GM12865 (cell line): ENCODE measurements at regions not wholly inside any gene's neighbourhood (a gene's known extent, or its start where the extent isn't known, plus 50 kb on each side); places are given as distances from the start of the nearest gene placed in this dataset.

Experiments
- DNase-seq: peaks from one replicate; pipeline ENCODE4 v3.0.0; 2010; ENCODE audit warnings: low read depth
- H3K4me3 ChIP-seq: 2 replicates; pipeline ENCODE4 v1.5.1; 2011; ENCODE audit warnings: mild to moderate bottlenecking, low read depth, low read length, control low read depth
- TF ChIP-seq, protein P1 (sequence below): IDR thresholded peaks from 2 replicates; pipeline ENCODE4 v1.5.1; 2011; ENCODE audit warnings: low read length, control low read depth, low read depth, inconsistent platforms; ENCODE audit not compliant: insufficient read depth; ENCODE audit errors: missing control alignments

DNA sequence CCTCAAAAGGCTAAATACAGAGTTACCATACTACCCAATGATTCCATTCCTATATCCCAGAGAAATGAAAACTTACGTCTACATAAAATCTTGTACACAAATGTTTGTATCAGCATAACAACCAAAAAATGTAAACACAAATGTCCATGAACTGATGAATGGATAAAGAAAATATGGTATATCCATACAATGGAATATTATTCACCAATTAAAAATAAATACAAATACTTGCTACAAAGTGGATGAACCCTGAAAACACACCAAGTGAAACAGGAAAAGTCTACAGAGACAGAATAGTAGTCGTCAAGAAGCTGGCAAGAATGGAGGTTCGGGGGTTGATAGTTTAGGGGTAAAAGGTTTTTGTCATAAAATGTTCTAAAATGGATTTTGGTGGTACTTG lies 54.0 kb upstream of the ANKRD28 start:
- no peak overlapping the region for H3K4me3 ChIP-seq
- TF ChIP-seq, protein P1, sequence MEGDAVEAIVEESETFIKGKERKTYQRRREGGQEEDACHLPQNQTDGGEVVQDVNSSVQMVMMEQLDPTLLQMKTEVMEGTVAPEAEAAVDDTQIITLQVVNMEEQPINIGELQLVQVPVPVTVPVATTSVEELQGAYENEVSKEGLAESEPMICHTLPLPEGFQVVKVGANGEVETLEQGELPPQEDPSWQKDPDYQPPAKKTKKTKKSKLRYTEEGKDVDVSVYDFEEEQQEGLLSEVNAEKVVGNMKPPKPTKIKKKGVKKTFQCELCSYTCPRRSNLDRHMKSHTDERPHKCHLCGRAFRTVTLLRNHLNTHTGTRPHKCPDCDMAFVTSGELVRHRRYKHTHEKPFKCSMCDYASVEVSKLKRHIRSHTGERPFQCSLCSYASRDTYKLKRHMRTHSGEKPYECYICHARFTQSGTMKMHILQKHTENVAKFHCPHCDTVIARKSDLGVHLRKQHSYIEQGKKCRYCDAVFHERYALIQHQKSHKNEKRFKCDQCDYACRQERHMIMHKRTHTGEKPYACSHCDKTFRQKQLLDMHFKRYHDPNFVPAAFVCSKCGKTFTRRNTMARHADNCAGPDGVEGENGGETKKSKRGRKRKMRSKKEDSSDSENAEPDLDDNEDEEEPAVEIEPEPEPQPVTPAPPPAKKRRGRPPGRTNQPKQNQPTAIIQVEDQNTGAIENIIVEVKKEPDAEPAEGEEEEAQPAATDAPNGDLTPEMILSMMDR: no peak
- DNase-seq: no peak

DNA sequence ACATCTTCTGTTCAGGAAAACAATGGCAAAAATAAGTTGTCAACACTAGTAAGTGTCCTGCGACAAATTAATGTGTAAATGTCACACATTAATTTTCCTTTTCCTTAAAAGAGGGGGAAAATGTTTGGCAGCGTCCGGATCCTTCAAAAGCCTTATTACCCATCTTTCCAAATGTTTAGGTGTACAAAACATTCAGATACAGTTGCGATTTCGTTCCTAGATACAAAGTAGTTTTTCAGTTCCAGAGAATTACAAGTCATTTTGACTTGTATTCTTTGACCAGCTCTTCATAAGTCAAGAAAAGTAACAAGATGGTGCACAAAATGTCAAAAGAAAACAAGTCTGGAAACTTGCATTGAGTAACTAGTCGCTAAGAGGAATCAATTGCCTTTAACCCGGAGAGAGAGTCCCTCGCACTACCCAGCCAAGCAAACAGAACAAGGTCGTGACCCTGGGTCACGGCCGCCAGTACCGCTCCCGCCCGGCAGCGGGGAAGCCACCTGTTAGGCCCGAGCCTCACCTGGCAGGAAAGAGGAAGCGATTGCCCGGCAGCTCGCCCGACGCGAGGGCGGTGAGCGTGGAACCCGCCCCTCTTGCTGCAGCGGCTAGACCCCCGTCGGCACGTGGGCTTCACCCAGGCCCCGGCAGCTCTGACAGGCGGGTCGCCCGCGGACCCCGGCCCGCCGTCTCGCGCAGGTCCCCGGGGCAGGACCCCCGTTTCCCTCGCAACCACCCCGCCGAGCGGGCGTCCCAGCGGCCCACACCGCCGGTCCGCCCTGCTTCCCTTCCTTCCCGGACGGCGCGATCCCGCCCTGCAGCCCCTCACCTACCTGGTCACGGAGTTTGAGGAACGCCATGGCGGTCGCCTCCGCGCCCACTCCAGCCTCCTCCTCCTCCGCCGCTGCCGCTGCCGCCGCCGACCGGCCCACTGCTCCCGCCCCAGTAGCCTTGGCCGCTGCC lies 61.0 kb upstream of the ANKRD28 start:
- TF ChIP-seq, protein P1: no peak
- DNase-seq: peak; percentile 89
- peak overlapping the region; percentile 68 for H3K4me3 ChIP-seq

DNA sequence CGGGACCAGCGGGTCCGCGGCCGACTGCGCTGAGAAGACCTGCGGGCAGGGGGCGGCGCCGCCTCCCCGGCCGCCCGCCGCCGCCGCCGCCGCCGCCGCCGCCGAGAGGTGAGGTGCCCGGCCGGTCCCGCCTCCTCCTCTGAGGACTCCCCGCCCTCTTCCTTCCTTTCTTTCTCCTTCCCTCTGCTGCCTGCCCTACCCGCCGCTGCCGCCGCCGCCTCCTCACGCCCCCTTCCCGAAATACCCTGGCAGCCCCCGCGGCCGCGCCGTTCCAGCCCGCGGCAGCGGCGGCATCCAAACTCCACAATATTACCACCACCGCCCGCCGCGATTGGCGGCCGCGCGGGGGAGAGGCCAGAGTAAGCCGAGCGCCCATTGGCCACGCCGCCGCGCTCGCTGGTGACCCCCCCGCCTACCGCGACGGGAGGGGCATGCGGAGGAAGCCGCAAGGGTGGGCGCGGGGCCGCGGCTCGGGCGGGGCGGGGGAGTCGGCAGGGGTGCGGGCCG lies 61.8 kb upstream of the ANKRD28 start:
- peak overlapping the region; percentile 68 for H3K4me3 ChIP-seq
- TF ChIP-seq, protein P1: no peak
- peak; percentile 89 for DNase-seq

DNA sequence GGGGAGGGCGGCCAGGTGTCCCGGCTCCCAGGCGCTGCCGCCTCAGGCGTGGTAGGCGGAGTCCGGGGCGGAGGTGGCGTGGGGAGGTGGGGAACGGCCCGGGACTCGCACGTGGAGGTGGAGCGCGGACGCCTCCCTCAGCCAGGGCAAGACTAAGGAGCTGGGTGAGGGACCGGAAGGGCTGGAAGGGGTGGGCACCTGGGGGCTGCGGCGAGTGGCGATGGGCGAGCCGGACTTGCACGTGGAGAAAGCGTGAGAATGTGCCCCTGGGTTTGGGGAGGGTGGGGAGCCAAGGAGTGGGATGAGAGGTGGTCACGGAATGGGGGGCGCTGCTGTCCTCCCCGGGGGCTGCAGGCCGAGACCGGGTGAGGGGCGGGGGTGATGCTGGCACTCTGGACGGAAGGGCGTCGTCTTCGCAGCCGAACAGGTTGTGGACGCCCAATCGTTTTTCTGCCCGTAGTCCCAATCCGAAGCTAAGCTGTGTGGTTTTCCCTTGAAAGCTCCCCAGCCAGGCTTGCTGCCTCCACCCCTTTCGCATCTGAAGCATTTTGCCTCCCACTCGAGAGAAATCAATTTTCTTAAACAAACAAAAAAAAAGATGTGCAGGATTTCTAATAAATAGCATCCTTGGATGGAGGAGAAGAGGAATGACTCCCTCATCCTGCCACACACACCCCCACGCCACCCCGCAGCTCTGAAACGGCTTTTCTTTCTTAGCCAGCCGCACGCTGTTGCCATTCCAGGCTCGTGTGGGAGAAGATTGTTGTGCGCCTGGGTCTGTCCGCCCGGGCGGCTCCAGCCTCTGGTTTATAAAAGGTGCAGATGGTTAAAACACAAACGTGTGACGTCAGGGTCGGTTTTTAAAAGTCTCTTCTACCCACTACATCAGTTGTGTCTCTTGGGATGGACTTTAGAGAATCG lies 62.5 kb upstream of the ANKRD28 start:
- peak; percentile 50 for DNase-seq
- peak overlapping the region; percentile 68 for H3K4me3 ChIP-seq
- TF ChIP-seq, protein P1: no peak

DNA sequence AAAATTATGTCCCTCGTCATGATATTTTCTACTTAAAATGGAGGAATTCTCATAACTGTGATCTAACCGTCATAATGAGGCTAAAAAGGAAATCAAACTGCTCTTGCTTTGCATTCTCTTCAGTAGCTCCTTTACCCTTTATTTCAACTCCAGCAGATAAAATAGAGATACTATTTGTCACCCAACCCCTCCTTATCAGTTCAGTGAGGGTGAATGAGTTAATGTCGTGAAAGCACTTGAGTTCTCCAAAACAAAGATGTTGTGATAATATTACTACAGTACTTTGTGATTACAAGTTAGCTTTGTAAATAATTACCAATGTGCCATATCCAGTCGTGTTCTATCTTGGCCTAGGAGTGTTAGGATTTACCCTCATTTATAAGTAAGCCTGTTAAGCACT lies 63.4 kb upstream of the ANKRD28 start:
- no peak for DNase-seq
- no peak overlapping the region for H3K4me3 ChIP-seq
- TF ChIP-seq, protein P1: no peak

DNA sequence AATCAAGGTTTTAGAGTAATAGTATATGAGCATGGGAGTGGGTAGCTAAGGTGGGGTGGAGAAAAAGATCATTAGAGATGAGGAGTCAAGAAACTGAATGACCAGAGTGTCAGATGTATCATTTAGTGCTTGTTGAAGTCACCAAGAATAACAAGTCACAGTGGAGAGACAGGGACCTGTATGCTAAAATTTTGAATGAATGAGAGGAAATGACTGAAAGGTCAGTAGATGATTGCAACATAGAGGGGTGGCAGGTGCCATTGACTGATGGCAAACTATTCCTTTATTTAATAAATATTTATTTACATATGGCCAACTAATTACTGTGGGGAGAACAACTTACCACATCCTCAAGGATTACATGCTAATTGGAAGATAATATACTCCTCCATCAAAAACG lies 75.0 kb upstream of the ANKRD28 start:
- TF ChIP-seq, protein P1: no peak
- no peak overlapping the region for H3K4me3 ChIP-seq
- DNase-seq: no peak
